ENCODE measurements at regions not wholly inside any gene's neighbourhood (a gene's known extent, or its start where the extent isn't known, plus 50 kb on each side); places are given as distances from the start of the nearest gene placed in this dataset.
"Not testable (repeated sequence)": the region's sequence is repeated elsewhere in the genome, so short reads cannot be mapped to it uniquely, and the experiment has no call there.

DNA sequence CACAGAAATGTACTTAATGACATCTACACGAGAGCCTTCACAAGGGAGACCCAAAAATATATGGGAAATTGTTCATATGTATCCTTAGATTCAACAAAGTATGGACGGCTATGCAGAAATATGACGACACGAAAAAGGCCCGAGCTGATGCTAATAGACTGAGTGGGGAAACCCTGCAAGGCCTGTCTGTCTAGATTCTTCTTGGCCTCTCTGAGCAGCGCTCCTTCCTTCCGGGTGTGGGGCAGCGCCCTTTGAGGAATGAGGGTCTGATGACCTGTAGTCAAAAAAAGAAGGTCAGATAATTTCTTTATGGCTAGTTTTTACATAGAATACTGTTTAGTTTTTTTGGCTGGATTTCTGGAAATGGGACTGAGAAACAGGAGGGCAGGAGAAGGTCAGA lies 192.8 kb upstream of the AKR1E2 start:
- no peak for DNase-seq

DNA sequence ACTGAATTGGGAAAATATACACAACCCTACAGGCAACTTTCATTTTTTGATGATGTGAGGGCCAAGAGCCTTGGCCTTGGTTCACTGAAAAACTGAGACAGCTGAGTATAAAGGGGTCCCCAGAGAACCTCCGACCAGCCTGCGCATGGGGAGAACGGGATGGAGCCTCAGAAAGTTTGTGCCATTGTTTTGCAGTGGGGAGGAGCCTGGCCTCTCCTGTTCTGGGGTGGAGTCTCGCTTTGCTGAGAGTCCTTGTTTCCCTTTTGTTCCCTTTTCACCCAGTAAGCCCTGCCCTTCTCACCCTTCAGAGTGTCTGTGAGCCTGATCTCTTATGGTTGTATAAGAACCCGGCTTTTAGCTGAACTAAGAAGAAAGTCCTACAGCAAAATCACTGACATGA lies 193.2 kb upstream of the AKR1E2 start:
- DNase-seq = no peak

DNA sequence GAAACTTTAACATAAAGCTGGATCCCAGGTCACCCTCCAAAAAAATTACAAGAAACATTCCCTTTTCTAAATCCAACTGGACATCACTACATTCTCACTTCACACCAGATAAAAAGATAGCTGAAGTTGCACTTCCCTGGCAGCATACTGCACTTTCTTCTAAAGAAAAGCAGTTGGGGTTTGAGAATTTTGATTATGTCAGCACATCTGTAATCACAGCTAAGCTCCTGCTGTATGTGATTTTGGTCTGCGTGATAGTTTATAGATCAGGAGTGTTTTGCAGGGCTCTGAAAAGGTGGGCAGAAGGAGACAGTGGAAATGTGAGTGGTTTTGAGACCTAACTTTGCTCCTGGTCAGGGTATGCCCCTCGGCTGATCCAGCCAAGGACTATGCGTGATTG lies 199.1 kb upstream of the AKR1E2 start:
- no peak for DNase-seq

DNA sequence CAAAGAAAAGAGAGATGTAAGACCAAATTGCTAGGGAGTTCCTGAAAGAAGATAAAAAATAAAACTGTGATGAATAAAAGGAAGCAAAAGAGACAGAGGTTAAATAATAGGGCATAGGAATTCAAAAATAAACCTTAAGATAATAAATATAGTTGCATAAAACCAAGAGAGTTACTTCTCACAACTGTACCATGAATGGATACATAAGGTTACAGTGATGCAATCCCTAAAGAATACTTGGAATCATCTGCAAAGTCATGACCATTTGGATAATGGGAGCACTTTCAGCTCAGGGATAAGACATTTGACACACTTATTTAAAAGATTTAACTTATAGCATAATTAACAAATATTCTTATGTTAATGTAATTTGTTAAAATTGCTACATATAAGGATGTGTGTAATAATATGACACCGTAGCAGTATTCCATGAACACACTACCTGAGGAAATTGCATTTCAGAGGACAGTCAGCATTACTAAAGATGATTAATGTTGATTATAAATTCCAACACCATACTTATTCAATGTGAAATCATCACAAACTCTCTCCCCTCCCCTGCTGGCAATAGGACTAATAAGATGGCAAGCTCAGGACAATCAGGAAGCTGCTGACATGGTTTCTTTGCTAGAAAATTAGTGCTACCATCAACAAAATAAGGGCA lies 202.1 kb upstream of the AKR1E2 start:
- no peak for DNase-seq

DNA sequence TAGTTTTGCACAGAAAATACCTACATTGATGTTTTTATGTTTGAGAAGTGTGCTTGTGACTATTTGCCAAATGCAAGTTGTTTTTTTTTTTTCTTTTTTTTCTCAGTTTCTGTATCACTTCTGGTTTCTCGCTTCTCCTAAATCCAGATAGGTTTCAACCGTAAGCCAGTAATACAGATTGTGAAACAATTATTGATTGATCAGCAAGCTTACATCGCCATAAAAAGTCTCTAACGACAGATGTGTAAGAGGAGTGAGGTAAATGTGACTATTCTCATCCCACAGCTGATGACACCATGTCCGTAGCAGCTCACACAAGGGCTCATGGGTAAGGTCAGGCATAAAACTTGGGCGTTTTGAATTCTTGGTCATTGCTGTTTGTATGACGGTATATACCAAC lies 202.8 kb upstream of the AKR1E2 start:
- DNase-seq = no peak

DNA sequence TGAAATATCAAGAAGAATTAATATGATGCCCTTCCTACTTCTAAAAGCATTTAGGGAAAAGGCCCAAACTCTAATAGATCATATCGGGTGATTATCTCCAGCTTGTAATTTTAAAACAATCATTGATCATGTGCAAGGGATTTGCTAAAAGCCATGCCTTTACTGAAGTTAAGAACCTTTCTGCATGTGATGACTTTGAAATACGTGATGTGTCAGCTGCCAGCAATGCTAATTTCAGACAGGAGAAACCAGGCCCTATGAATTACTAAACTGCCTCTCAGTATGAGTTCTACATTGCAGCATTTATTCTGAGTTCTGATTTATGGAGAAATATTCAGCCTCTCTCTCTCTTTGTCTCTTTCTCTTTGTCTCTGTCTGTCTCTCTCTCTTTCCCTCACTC lies 203.6 kb upstream of the AKR1E2 start:
- DNase-seq = no peak

DNA sequence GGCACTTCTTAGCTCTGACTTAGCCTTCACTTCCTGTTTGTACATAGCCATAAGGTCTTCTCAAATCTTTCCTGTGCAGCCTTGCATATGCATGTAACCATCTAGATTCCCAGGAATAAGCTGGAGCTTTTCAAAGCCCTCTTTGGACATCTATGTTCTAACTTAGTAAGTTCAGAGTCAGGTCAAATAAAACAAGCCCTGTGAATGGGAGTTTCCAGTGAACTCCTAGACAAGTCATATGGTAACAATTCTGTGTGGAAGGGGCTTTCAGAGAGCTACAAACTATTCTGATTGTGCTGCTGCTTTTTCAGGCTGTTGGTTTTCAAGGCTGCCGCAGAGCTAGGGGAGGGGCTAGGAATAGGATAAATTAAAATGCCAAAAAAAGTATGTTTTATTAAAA lies 208.4 kb upstream of the AKR1E2 start:
- DNase-seq = no peak

DNA sequence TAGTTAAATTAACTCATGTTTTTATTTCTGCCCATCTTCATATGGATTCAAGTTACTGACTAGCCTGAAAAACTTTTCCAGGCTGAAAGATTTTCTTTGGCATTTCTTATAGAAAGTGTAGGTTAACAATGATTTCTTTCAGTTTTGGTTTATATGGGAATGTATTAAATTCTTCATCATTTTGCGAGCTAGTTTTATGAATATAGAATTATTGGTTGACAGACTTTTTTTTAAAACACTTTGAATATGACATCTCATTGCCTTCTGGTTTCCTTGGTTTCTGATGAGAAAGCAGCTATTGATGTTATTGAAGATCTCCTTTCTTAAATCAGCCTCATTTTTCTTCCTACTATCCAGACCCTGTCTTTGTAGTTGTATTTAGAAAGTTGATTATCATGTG lies 211.0 kb upstream of the AKR1E2 start:
- no peak for DNase-seq

DNA sequence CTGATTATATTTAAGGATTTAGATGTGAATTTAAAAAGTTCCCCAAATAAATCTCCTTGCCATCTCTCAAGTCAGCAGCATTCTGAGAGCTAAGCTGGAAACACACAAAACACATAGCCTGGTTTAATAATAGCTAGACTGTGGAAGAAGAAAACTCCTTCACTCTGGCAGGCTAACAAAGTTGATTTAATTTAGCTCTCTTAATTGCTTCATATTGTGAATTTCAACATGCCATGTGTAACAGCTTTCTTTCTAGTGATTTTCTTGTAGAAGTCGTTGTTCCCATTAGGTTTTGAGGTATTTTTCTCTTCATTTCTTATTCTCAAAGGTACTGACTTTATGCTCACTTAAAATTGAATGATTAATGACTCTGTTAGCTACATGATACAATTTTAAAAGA lies 216.8 kb upstream of the AKR1E2 start:
- no peak for DNase-seq

DNA sequence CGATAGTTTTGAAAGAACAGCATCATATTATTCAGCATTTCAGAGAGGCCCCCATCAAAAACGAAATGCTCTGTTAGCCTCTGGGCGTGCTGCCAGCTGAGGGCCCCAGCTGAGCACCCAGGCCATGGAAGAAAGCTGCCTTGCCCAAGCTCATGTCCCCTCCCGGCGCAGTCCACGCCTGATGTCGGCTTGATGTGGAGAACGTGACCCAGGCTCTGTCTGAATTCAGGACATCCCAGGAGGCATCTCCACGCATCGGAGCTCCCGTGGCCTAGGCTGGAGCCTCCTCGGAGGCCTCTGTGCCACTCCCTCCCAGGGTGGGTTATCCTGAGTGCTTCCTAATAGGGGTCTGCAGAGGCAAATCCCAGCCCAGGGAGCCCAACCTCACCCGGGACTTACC lies 218.3 kb upstream of the AKR1E2 start:
- DNase-seq = no peak

DNA sequence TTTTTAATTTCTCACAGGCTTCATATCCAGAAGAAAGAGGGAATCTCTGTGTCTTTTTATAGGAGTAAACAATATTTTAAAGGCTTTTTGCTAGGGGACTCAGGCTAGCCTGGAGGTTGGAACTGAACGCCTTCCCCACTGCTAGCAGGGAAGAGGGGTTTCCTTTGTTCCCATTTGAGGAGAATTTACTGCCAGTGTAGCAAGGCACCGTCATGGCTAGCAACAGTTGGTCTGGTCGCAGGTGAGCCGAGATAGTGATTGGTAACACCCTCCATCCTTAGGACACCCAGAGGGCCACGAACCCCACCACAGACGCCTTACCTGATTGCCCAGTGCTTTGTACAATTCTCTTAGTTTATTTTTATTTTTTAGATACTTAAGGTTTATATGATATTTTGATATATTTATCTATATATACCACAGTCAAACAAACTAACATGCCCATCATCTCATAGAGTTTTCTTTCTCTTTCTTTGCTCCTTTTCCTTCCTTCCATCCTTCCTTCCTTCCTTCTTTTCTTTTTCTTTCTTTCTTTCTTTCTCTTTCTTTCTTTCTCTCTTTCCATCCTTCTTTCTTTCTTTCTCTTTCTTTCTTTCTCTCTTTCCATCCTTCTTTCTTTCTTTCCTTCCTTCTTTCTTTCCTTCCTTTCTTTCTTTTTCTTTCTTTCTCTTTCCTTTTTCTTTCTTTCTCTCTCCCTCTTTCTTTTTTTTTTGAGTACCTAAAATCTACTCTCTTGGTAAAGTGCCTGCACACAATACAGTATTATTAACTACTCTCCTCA lies 219.0 kb upstream of the AKR1E2 start:
- no peak for DNase-seq

DNA sequence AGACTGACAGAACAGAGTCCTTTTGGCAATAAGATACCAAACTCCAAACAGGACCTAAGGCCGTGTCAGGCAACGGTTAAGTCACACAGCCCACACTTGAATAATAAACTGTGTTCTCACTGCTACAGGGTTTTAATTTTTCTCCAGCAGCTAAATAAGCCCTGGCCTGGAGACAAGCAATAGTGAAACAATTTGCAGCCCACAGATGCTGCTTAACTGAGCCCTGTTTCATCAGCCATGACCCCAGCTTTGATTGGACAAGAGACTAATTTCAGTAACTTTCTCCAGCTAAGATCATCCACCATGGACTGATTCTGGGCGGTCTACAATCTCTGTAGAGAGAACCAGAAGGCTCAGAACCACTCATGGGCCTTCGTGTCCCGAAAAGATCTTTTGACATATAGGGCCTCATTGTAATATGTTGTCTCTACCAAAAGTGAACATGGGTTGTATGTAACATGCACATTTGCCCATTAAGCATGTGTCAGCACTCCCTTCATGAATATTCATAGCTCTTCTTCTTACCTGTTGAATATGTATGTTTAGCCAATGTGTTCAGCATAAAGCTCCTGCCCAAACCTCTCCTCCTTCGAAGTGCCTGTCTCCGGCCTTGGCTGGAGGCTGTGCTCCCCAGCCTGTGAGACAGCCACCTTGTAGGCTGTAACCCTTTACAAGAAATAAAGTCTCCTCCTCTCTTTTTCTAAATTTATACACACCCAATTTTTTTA lies 223.1 kb upstream of the AKR1E2 start:
- no peak for DNase-seq

DNA sequence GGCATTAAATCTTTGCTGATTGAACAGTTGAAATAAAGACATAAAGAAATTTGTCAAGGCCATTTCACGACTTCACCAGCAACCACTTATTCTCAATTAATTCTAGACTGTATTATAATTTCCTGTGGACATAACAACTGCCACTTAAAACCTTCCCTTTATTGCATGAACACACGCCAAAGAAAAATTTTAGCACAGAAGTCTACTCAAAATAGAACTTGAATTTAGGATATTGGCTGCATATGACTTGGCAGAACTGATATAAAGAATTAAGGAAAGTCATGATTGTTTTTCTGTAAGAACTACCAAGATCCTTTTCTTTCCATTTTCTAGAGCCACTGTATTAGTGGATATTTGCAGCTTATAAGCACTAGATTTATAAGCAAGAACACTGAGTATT lies 226.5 kb upstream of the AKR1E2 start:
- DNase-seq = no peak

DNA sequence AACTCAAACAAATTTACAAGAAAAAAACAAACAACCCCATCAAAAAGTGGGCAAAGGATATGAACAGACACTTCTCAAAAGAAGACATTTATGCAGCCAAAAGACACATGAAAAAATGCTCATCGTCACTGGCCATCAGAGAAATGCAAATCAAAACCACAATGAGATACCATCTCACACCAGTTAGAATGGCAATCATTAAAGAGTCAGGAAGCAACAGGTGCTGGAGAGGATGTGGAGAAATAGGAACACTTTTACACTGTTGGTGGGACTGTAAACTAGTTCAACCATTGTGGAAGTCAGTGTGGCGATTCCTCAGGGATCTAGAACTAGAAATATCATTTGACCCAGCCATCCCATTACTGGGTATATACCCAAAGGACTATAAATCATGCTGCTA lies 228.1 kb upstream of the AKR1E2 start:
- DNase-seq = not testable (repeated sequence)

DNA sequence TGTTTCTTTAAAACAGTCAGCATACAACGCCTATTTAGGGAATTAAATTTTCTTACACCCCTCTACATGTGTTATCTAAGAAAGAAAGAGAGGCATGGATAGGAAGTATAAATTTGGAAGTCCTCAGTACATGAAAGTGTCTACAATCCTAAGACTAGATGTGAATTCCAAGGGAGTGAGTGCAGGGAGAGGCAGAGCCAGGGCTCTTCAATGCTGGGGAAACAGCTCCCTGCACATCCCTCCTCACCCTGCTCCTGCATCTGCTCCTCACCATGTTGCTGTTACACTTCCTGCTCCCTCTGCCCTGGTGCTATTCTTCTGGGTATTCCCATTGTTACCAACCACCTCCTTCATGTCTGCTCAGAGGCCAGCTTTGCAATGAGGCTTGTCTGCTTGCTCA lies 229.1 kb upstream of the AKR1E2 start:
- DNase-seq = no peak

DNA sequence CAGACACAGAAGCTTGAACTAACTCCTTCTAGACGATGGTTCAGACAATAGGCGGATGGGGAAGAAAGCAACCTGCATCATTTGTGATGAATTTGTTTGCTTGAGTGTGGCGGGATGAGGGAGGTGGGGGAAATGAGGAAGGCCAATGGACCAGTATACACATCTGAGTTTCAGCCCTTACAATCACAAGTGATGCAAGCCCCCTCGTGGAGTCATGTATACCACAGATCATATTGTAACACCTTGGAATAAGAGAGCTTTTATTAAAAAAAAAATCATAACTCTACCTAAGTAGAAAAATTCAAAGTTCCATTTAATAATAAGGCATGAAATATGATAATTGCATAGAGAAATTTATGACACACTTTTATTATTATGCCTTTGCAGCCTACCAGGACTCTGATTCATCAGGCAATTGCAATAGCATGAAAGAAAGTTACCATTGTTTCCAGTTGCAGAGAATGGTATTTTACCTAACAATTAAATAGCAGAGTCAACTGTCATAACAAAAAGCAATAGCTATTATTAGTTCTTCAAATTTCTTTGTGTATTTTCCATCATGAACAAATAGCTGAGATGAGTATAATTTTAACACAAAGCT lies 230.2 kb upstream of the AKR1E2 start:
- DNase-seq = no peak

DNA sequence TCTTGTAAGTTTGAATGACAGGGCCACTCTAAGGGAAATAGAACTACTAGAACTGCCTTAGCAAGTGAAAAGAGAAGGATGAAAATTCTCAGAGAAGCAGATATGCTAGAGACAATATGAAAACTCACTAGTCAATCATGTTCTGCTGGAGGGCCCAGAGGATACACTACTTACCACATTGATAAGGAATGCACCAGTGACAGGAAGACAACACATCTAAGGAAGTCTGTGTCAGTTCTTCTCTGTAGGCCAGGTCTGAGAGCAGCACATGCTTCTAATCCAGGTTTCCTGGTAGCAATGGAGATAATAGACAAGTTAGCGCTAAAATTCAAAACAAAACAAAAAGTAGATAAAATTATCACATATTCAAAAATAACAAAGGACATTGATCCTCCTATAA lies 235.2 kb upstream of the AKR1E2 start:
- no peak for DNase-seq

DNA sequence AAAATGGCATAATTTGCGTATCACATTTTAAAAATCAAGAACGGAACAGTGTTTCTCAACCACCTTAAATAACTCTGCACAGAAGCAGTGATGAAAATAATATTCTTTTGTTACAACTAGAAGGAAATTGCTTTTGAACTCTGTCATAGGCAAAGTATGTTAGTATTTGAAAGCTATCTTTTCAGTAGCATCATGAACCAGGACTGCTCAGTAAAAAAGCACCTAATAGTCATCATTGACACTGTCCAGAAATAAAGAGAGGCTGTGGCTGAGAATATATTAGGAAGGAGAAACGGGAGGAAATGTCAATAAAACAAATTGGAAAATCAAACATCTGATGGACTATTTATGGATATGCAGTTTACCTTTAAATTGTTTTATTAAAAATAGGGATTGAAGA lies 237.2 kb upstream of the AKR1E2 start:
- DNase-seq = no peak

DNA sequence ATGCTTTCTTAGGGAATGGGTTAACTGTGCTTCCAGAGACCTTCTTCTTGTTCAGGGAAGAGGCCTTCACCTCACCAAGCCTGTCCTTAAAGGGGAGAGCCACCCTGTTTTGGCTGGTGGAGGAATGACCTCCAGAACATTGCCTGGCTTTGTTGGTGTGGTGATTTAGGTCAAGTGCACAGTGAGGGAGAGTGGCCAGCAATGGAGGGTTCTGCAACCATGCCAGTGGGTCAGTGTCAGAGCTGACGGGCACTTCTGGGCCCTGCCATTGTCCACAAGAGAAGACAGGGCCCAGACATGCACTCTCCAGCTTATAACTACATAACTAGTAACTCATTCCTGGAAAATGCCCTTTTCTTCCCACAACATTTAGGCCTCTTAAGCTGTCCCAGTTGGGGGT lies 238.5 kb upstream of the AKR1E2 start:
- DNase-seq = no peak

DNA sequence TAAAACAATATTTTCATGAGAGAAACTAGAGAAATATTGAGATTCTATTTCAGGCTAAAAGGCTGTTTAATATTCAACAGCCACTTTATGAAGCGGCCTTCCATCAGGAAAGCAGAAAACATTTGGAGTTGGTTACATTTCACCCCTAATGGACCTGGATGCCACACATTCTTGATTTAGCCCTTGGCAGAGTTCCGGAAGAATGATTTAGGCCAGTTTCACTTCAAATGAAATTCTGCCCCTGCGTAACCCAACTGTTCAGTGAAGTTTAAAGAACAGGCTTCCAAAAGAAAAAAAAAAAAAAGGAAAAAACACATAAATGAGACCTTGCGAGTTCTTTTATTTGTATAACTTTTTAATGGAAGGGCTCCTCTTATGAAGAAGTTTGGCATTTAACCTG lies 239.2 kb upstream of the AKR1E2 start:
- DNase-seq = no peak

DNA sequence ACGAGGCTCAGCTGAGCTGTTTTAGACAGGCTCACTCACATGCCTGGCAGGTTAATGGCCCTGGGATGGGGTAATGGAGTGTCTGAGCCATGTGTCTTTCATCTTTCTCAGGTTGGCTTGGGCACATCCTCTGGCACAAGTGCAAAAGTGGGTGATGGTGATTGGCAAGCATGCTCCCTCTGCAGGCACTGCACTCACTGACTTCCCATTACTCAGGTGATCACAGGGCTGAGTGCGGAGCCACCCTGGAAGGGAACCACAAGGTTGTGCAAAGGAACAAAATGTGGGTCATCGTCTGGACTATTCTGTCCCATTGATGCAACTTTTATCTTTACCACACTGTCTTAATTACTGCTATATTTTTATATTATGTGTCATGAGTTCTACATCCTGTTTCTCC lies 244.1 kb upstream of the AKR1E2 start:
- DNase-seq = no peak

DNA sequence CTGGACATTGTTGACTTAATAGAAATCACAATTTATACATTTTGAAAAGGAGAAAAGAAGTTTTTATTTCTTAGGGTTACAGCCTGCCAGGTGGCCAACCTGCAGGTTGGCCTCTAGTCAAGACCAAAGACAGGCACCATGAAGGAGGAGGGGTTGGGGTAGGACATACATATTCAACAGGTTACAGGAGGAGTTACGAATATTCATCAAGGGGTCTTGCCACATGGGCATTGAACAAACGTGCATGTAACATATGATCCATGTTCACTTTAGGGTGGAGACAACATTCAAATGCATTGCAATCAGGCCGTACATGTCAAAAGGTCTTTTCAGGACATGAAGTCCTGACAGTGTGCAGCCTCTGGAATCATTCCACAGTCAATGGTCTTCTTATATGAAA lies 246.2 kb upstream of the AKR1E2 start:
- DNase-seq = no peak

DNA sequence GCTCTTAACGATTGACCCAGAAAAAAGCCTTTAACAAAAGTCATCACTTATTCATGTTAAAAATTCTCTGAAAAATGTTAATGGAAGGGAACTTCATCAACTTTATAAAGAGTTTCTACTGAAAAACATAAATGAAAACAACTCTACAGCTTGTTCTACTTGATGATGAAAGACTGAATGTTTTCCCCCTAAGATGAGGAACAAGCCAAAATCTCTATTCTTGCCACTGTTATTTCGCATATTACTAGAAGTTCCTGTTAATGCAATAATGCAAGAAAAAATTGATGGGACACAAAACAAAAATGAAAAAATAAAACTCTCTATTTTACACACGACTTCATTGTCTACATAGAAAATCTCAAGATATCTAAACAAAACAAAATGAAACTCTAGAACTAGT lies 249.8 kb upstream of the AKR1E2 start:
- no peak for DNase-seq

DNA sequence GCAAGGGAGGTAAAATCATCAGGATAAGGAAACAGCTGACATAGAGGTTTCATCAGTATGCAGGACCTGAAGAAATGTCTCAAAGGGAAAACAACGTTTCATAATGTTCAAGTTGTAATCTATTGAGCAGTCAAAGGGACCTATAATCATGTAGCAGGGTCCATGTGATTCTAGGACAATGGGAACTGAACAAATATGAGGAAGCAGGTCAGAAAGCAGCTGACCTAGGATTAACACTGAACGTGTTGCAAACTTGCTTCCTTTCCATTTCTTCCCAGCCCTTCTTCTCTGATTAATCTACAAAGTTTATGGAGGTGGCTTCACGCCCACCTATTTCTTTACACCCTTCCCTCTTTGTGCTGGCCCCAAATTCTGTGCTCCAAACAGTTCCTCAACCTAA lies 256.9 kb upstream of the AKR1E2 start:
- DNase-seq = no peak

Measured in NCI-H187 (cell line).